ENCODE measurements at regions not wholly inside any gene's neighbourhood (a gene's known extent, or its start where the extent isn't known, plus 50 kb on each side); places are given as distances from the start of the nearest gene placed in this dataset.
"Not testable (repeated sequence)": the region's sequence is repeated elsewhere in the genome, so short reads cannot be mapped to it uniquely, and the experiment has no call there.

GRCh38 chr3:17885986-17886385, 143.6 kb upstream of the TBC1D5 start:
- no peak overlapping the region for H3K27ac ChIP-seq
- no peak overlapping the region for H3K4me3 ChIP-seq

- no peak overlapping the region for H3K4me3 ChIP-seq
- H3K27ac ChIP-seq: no peak overlapping the region
Observed at GRCh38 chr3:17882981-17883380, 140.6 kb upstream of the TBC1D5 start.

GRCh38 chr3:17877299-17877698, 134.9 kb upstream of the TBC1D5 start:
- H3K4me3 ChIP-seq: no peak overlapping the region
- H3K27ac ChIP-seq: no peak overlapping the region

- H3K27ac ChIP-seq: no peak overlapping the region
Observed at GRCh38 chr3:17874636-17875035, 132.2 kb upstream of the TBC1D5 start.

GRCh38 chr3:17872457-17872856, 130.0 kb upstream of the TBC1D5 start:
- no peak overlapping the region for H3K27ac ChIP-seq
- no peak overlapping the region for H3K4me3 ChIP-seq

More at GRCh38 chr3:17874636-17875035, 132.2 kb upstream of the TBC1D5 start:
- no peak overlapping the region for H3K4me3 ChIP-seq

- no peak overlapping the region for H3K4me3 ChIP-seq
- H3K27ac ChIP-seq: no peak overlapping the region
Observed at GRCh38 chr3:17865631-17866030, 123.2 kb upstream of the TBC1D5 start.

GRCh38 chr3:17861476-17861875, 119.0 kb upstream of the TBC1D5 start:
- Histone ChIP-seq H3K27ac (no peak overlapping the region), H3K4me3 (no peak overlapping the region)

- not testable (repeated sequence) for H3K27ac ChIP-seq, H3K4me3 ChIP-seq
Observed at GRCh38 chr3:17860840-17861471, 118.5 kb upstream of the TBC1D5 start.

GRCh38 chr3:17852217-17852616, 109.8 kb upstream of the TBC1D5 start:
- Histone ChIP-seq H3K4me3 (no peak overlapping the region), H3K27ac (no peak overlapping the region)

- H3K4me3 ChIP-seq: no peak overlapping the region
- no peak overlapping the region for H3K27ac ChIP-seq
Observed at GRCh38 chr3:17850448-17850847, 108.0 kb upstream of the TBC1D5 start.

- Histone ChIP-seq H3K4me3 (no peak overlapping the region), H3K27ac (no peak overlapping the region)
Observed at GRCh38 chr3:17848102-17848501, 105.7 kb upstream of the TBC1D5 start.

- no peak overlapping the region for H3K27ac ChIP-seq
Observed at GRCh38 chr3:17847156-17847555, 104.7 kb upstream of the TBC1D5 start.

GRCh38 chr3:17846466-17846865, 104.0 kb upstream of the TBC1D5 start:
- H3K27ac ChIP-seq: no peak overlapping the region

More at GRCh38 chr3:17847156-17847555, 104.7 kb upstream of the TBC1D5 start:
- no peak overlapping the region for H3K4me3 ChIP-seq

GRCh38 chr3:17845026-17845812, 102.8 kb upstream of the TBC1D5 start:
- H3K4me3 ChIP-seq: no peak overlapping the region

More at GRCh38 chr3:17846466-17846865, 104.0 kb upstream of the TBC1D5 start:
- no peak overlapping the region for H3K4me3 ChIP-seq

GRCh38 chr3:17844236-17844635, 101.8 kb upstream of the TBC1D5 start:
- no peak overlapping the region for H3K4me3 ChIP-seq
- H3K27ac ChIP-seq: no peak overlapping the region

More at GRCh38 chr3:17845026-17845812, 102.8 kb upstream of the TBC1D5 start:
- no peak overlapping the region for H3K27ac ChIP-seq

GRCh38 chr3:17841190-17841828, 98.9 kb upstream of the TBC1D5 start:
- H3K27ac ChIP-seq: no peak overlapping the region
- H3K4me3 ChIP-seq: no peak overlapping the region

- Histone ChIP-seq H3K27ac (no peak overlapping the region), H3K4me3 (no peak overlapping the region)
Observed at GRCh38 chr3:17840651-17841050, 98.2 kb upstream of the TBC1D5 start.

GRCh38 chr3:17840126-17840525, 97.7 kb upstream of the TBC1D5 start:
- Histone ChIP-seq H3K27ac (no peak overlapping the region), H3K4me3 (no peak overlapping the region)

- H3K4me3 ChIP-seq: no peak overlapping the region
- no peak overlapping the region for H3K27ac ChIP-seq
Observed at GRCh38 chr3:17836919-17837318, 94.5 kb upstream of the TBC1D5 start.

- no peak overlapping the region for H3K4me3 ChIP-seq
- H3K27ac ChIP-seq: no peak overlapping the region
Observed at GRCh38 chr3:17836092-17836491, 93.7 kb upstream of the TBC1D5 start.
